GM12891 (cell line): ENCODE measurements at regions not wholly inside any gene's neighbourhood (a gene's known extent, or its start where the extent isn't known, plus 50 kb on each side); places are given as distances from the start of the nearest gene placed in this dataset.

ENCODE experiments used
- DNase-seq: peaks from one replicate; pipeline ENCODE4 v3.0.0; 2011; ENCODE audit warnings: low spot score; ENCODE audit not compliant: insufficient read length
- FAIRE-seq: peaks from 2 replicates; lab custom pipeline; 2011; peaks lifted over from hg19 to GRCh38; lab: Jason Lieb, UNC
- PAX5 ChIP-seq: IDR thresholded peaks from 2 replicates; pipeline ENCODE4 v1.6.1; 2011; ENCODE audit warnings: low read length, moderate library complexity, mild to moderate bottlenecking; ENCODE audit not compliant: insufficient read depth, severe bottlenecking
- POLR2A ChIP-seq: IDR thresholded peaks from 2 replicates; pipeline ENCODE4 v1.6.1; 2011; ENCODE audit warnings: low read depth, low read length, control low read depth
- POLR2AphosphoS5 ChIP-seq: IDR thresholded peaks from 2 replicates; pipeline ENCODE4 v1.6.1; 2011; ENCODE audit warnings: low read depth, low read length, control low read depth
- POU2F2 ChIP-seq: IDR thresholded peaks from 2 replicates; pipeline ENCODE4 v1.6.1; 2011; ENCODE audit warnings: low read depth, mild to moderate bottlenecking, control low read depth, low read length, moderate library complexity
- SPI1 ChIP-seq: IDR thresholded peaks from 2 replicates; pipeline ENCODE4 v1.6.1; 2011; ENCODE audit warnings: low read depth, low read length, control low read depth
- TAF1 ChIP-seq: IDR thresholded peaks from 2 replicates; pipeline ENCODE4 v1.6.1; 2011; ENCODE audit warnings: low read depth, low read length, control low read depth

GRCh38 chr10:131825960-131826650, 74.7 kb upstream of the PPP2R2D start:
- FAIRE-seq (no peak), DNase-seq (no peak)
- TF ChIP-seq SPI1, result no peak
- TF ChIP-seq POLR2A, result no peak
- TF ChIP-seq PAX5, result no peak
- no peak for TF ChIP-seq POU2F2
- TF ChIP-seq POLR2AphosphoS5, result no peak
- no peak for TF ChIP-seq TAF1

DNA sequence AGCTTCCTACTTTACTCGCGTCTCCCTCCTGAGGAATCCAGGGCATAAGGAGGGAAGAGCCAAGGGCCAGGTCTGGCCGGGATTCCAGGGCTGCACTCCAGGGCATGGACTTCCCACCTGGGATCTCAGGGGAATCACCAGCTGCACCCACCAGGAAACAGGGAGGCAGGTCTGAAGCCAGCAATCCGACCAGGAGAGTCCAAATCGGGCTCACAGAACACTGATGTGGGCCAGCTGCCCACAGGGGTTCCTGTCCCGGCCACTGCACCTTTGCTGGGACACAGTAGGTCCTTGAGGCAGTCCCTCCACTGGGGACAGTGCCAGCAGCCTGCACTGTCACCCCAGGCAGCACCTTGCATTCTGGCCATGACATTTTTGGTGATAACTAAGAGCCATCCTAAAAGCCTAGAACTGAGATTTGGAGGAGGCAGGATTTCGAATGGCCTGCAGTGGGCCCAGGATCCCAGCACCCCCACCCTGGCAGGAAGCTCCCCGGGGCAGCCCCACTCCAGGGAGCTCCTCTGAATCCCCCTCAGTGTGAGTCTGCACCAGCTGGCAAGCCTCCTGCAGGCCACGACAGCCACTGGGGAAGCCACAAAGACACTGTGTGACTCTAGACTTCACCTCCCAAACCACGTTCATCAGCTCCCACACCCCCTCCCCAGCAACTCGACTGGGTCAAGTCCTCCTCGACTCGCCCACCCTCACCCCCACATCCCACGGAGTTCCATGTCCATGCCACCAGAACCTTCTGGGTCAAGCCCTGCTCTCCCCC, 71.5 kb upstream of the PPP2R2D start:
- no peak for FAIRE-seq

GRCh38 chr10:131830446-131831130, 70.2 kb upstream of the PPP2R2D start:
- FAIRE-seq, result no peak
- DNase-seq, result no peak
- no peak for TF ChIP-seq PAX5
- no peak for TF ChIP-seq SPI1
- TF ChIP-seq TAF1, result no peak
- TF ChIP-seq POLR2A, result no peak
- TF ChIP-seq POLR2AphosphoS5, result no peak
- no peak for TF ChIP-seq POU2F2

More for the DNA sequence above, 71.5 kb upstream of the PPP2R2D start:
- no peak for DNase-seq
- TF ChIP-seq POU2F2, result no peak
- TF ChIP-seq PAX5, result no peak
- TF ChIP-seq POLR2AphosphoS5, result no peak
- no peak for TF ChIP-seq TAF1
- no peak for TF ChIP-seq POLR2A
- TF ChIP-seq SPI1, result no peak

DNA sequence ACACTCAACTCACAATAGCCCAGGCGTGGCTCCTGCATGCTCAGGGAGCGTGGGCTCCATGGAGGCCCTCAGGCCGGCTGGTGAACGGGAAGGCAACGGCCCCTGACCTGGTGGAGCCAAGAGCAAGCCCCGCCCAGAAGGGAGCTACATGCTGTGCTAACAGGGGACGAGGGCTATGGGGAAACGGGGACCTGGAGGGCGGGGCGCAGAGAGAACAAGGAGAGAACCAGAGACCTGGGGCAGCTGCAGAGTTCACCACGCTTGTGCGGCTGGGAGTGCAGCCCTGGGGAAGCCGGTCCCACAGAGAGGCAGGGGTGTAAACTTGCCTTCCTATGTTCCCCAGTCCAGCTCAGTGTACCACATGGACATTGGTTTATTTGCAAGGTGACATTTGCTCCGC, 69.2 kb upstream of the PPP2R2D start:
- FAIRE-seq (no peak), DNase-seq (no peak)
- TF ChIP-seq POLR2AphosphoS5 (no peak), TAF1 (no peak), SPI1 (no peak), POU2F2 (no peak), POLR2A (no peak), PAX5 (no peak)

DNA sequence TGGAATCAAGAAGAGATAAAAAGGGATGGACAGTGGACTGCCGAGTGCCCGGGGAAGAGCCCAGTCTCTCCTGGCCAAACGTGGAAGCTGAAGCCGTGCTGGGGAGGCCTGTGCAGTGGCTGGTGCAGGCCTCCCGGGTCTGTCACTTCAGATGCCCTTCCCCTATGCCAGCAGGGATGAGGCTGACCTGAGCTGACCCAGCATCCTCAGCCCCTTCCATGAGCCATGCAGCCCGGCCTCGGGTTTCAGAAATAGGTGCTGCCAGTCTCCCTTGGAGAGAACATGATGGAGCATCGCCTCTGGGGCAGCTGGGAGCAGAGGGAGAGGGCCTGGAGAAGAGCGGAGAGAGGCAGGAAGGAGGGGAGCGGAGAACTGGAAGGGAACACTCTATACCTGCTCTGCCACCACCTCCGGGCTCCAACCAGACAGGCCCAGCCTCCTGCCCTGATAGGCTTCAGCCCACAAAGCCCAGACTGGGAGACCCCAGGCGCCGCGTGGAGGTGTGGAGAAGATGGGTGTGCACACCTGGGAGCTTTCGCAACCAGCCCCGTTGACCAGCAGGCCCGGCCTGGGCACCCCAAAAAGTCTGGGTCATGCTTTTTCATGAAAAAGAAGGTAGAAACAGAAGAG, 68.6 kb upstream of the PPP2R2D start:
- no peak for DNase-seq
- TF ChIP-seq SPI1, result no peak
- TF ChIP-seq PAX5, result no peak
- no peak for TF ChIP-seq POLR2AphosphoS5
- no peak for TF ChIP-seq POU2F2
- TF ChIP-seq POLR2A, result no peak
- no peak for TF ChIP-seq TAF1
- FAIRE-seq, result no peak

GRCh38 chr10:131833013-131833412, 67.8 kb upstream of the PPP2R2D start:
- TF ChIP-seq SPI1 (no peak), POLR2A (no peak), POLR2AphosphoS5 (no peak), POU2F2 (no peak), TAF1 (no peak), PAX5 (no peak)
- no peak for FAIRE-seq
- DNase-seq, result no peak

GRCh38 chr10:131833446-131834080, 67.2 kb upstream of the PPP2R2D start:
- TF ChIP-seq POLR2AphosphoS5, result no peak
- TF ChIP-seq TAF1, result no peak
- TF ChIP-seq POU2F2, result no peak
- no peak for TF ChIP-seq PAX5
- no peak for TF ChIP-seq POLR2A
- TF ChIP-seq SPI1, result no peak
- DNase-seq (no peak), FAIRE-seq (no peak)

DNA sequence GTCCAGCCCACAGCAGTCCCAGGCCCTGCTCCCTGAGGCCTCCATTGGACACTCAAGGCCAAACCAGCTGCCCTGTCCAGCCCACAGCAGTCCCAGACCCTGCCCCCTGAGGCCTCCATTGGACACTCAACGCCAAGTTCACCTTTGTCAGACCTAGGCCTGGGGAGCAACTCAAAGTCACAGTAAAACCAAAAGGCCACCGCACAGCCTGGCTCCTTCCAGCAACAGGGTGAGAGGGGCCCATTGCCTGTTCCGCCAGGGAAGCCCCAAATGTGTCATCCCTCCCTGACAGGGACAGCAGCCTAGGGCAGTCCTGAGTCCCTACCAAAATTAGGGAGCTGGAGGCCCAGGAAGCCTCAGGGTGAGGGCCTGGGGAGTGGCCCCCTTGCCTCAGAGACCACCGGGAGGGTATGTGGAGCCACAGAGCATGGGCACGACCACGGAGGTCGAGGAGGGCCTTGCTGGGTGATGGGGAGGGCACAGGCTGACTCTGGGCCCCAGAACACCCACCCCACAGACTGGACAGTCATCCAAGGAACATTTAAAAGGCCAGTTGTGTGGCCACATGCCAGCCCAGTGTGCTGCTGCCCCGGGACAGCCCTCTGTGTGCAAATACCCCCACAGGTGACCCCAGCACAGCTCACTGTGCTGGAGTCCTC, 66.5 kb upstream of the PPP2R2D start:
- DNase-seq (no peak), FAIRE-seq (no peak)
- TF ChIP-seq POLR2A (no peak), TAF1 (no peak), PAX5 (no peak), POU2F2 (no peak)
